Lower leg skin (tissue), 3 donors: ENCODE measurements at regions not wholly inside any gene's neighbourhood (a gene's known extent, or its start where the extent isn't known, plus 50 kb on each side); places are given as distances from the start of the nearest gene placed in this dataset.

ENCODE experiments used
- CTCF ChIP-seq, 3 donors: fragments of 450-650 bp; IDR thresholded peaks; one replicate each; pipeline ENCODE4 v1.5.1; 2016; ENCODE audit warnings: antibody characterized with exemption in 3 of 3, mild to moderate bottlenecking in 3 of 3, moderate library complexity in 2 of 3
- POLR2A ChIP-seq, 2 donors: fragments of 450-650 bp; IDR thresholded peaks; one replicate each; pipeline ENCODE4 v1.6.1; 2016 to 2017; ENCODE audit warnings: antibody characterized with exemption in 2 of 2, mild to moderate bottlenecking in 1 of 2, moderate library complexity in 1 of 2

DNA sequence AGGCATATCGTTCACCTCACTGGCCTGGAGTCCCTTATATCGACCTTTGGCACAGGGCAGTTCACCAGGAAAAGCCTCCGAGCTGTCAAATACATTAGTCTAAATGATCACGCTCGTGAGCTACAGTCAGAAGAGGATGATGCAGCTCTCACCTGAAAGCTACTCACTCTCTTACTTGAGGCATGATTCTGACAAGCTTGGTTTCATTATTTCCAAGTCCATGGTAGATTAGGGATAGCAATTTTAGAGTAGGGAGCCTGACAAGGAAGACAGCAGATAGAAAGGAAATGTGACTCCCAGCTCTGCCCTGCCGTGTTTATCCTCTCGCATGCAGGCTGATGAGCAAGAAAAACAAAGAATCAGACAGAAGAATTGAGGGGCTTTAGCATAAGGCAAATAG lies 98.0 kb upstream of the MAP1B start:
- TF ChIP-seq POLR2A (IDR thresholded peaks at IDR 0.05) (no peak), CTCF (IDR thresholded peaks at IDR 0.05) (no peak)
